Endothelial cell of umbilical vein (primary cell): ENCODE measurements at regions not wholly inside any gene's neighbourhood (a gene's known extent, or its start where the extent isn't known, plus 50 kb on each side); places are given as distances from the start of the nearest gene placed in this dataset.

Experiments used
- BruUV-seq: library from RNA; stranded (reverse); fragments of 400-500 nt; replicated peaks from 2 replicates; lab custom pipeline; 2021; lab: Mats Ljungman, UMichigan
- CTCF ChIA-PET: fragments of 300-600, 350-600 bp; sonication (Branson Sonifier 250); formaldehyde crosslinking; loops from one replicate; lab custom pipeline; 2021; ENCODE audit warnings: antibody characterized with exemption, inconsistent platforms; lab: Charles Lee
- POLR2A ChIA-PET: fragments of 300-600, 350-600 bp; sonication (Branson Sonifier 250); formaldehyde crosslinking; loops from one replicate; lab custom pipeline; 2021; ENCODE audit warnings: antibody characterized with exemption, inconsistent platforms; lab: Charles Lee
- DNase-seq: peaks from one replicate; pipeline ENCODE4 v3.0.0-alpha.2; 2011; ENCODE audit warnings: low read depth, low spot score
- FAIRE-seq: peaks from 2 replicates; lab custom pipeline; 2011; peaks lifted over from hg19 to GRCh38; lab: Jason Lieb, UNC
- H2AFZ ChIP-seq: 2 replicates; pipeline ENCODE4 v1.6.0; 2012; ENCODE audit warnings: low read depth, low read length, control low read depth, inconsistent platforms
- H3K27ac ChIP-seq: 2 replicates; pipeline ENCODE4 v1.5.1; 2011; ENCODE audit warnings: low read depth, mild to moderate bottlenecking, control low read depth, low read length, moderate library complexity; ENCODE audit not compliant: insufficient read depth
- H3K27me3 ChIP-seq, 2 experiments: 2 replicates each; pipeline versions ENCODE4 v1.6.0 to v1.6.1; 2011; ENCODE audit warnings: low read length in 2 of 2, mixed read lengths in 1 of 2; ENCODE audit not compliant: control insufficient read depth in 2 of 2, insufficient read depth in 2 of 2
- H3K36me3 ChIP-seq, 2 experiments: 2 replicates in 1 of 2; 3 replicates in 1 of 2; pipeline ENCODE4 v1.5.1; 2011; ENCODE audit warnings: low read length in 2 of 2, mild to moderate bottlenecking in 1 of 2, moderate library complexity in 1 of 2; ENCODE audit not compliant: control insufficient read depth in 2 of 2, insufficient read depth in 2 of 2; ENCODE audit errors: extremely low read depth in 1 of 2
- H3K4me1 ChIP-seq: 3 replicates; pipeline ENCODE4 v1.5.1; 2011; ENCODE audit warnings: mild to moderate bottlenecking, low read length; ENCODE audit not compliant: control insufficient read depth, insufficient read depth; ENCODE audit errors: extremely low read depth
- H3K4me2 ChIP-seq: 2 replicates; pipeline ENCODE4 v1.6.1; 2011; ENCODE audit warnings: low read length, control low read depth, mixed read lengths; ENCODE audit not compliant: insufficient read depth
- H3K4me3 ChIP-seq, 3 experiments: fragments of 200-600 bp in 1 of 3; sonication (generic), shearing (Covaris generic) in 1 of 3; replicated peaks in 1 of 3; 2 replicates each; pipeline ENCODE4 v1.5.1; 2011 to 2016; ENCODE audit warnings: control low read depth in 3 of 3, low read length in 3 of 3, mild to moderate bottlenecking in 2 of 3, inconsistent platforms in 1 of 3, low read depth in 1 of 3, moderate library complexity in 1 of 3; ENCODE audit not compliant: insufficient read depth in 1 of 3
- H3K79me2 ChIP-seq: 2 replicates; pipeline ENCODE4 v1.6.0; 2012; ENCODE audit warnings: low read length, inconsistent platforms; ENCODE audit not compliant: control insufficient read depth, insufficient read depth
- H3K9ac ChIP-seq: replicated peaks from 2 replicates; pipeline ENCODE3; 2011; ENCODE audit warnings: low read length, control low read depth; ENCODE audit not compliant: insufficient read depth; ENCODE audit errors: extremely low read depth
- H3K9me1 ChIP-seq: replicated peaks from 3 replicates; pipeline ENCODE4 v1.6.0; 2011; ENCODE audit warnings: mild to moderate bottlenecking, low read length; ENCODE audit not compliant: control insufficient read depth, insufficient read depth; ENCODE audit errors: extremely low read depth
- H3K9me3 ChIP-seq: replicated peaks from 2 replicates; pipeline ENCODE4 v1.5.1; 2012; ENCODE audit warnings: low read length, inconsistent platforms; ENCODE audit not compliant: control insufficient read depth, insufficient read depth
- H4K20me1 ChIP-seq: replicated peaks from 2 replicates; pipeline ENCODE3; 2011; ENCODE audit warnings: mild to moderate bottlenecking, low read length; ENCODE audit not compliant: control insufficient read depth, insufficient read depth; ENCODE audit errors: extremely low read depth
- EZH2 ChIP-seq: IDR thresholded peaks from 2 replicates; pipeline ENCODE4 v1.6.1; 2012; ENCODE audit warnings: borderline replicate concordance, low read depth, mild to moderate bottlenecking, moderate library complexity, low read length, inconsistent platforms; ENCODE audit not compliant: severe bottlenecking
- FOS ChIP-seq: IDR thresholded peaks from 2 replicates; pipeline ENCODE4 v1.6.1; 2011; ENCODE audit warnings: mild to moderate bottlenecking, low read length, moderate library complexity, borderline replicate concordance; ENCODE audit not compliant: insufficient read depth
- JUN ChIP-seq: IDR thresholded peaks from 2 replicates; pipeline ENCODE4 v1.6.1; 2011; ENCODE audit warnings: borderline replicate concordance, low read depth; ENCODE audit not compliant: insufficient read length, insufficient read depth
- MYC ChIP-seq: IDR thresholded peaks from one replicate; pipeline ENCODE4 v1.6.1; 2011; ENCODE audit warnings: mild to moderate bottlenecking, low read depth, low read length
- POLR2AphosphoS5 ChIP-seq: IDR thresholded peaks from 2 replicates; pipeline ENCODE4 v1.6.1; 2012; ENCODE audit warnings: low read depth, mild to moderate bottlenecking, control low read depth, low read length, moderate library complexity; ENCODE audit not compliant: insufficient read depth
- dilution Hi-C: fragments of 300-500 bp; cut with MboI; formaldehyde crosslinking; loops from one replicate; pipeline ENCODE4 v1.15.0; 2019; ENCODE audit warnings: low sequenced_read_pairs; ENCODE audit not compliant: extremely low pct_ligation_motif_present
- intact Hi-C: fragments of 100-400 bp; cut with micrococcal nuclease; formaldehyde crosslinking; loops from one replicate; pipeline ENCODE4 v1.10.0; 2022
- TF ChIP-seq, protein P1 (sequence below), 2 donors: IDR thresholded peaks; 1 replicate in 1 of 2; 2 replicates in 1 of 2; pipeline ENCODE4 v1.5.1; 2011; ENCODE audit warnings: low read length in 2 of 2, mild to moderate bottlenecking in 2 of 2, moderate library complexity in 2 of 2, control low read depth in 1 of 2, inconsistent platforms in 1 of 2, low read depth in 1 of 2; ENCODE audit not compliant: insufficient read depth in 1 of 2; ENCODE audit errors: extremely low read depth in 1 of 2

DNA sequence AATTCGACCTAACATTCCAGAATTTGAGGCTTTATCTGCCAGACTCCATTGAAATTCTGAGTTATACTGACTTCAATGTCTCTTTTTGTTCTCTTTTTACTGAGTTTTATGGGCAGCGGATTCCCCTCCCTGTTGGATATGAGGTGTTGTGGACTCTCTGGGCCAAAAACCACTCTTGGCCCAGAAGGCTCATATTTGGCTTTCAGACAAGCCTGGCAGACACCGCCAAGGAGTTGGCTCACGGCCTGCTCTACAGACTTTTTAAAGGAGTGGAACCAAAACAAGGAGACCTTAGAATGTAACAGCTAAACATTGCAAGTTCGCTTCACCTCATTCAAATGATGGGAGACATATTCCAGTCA is 206.4 kb upstream of the NCKAP5 start:
- Histone ChIP-seq H3K4me2 (no peak overlapping the region), H3K9ac (no peak overlapping the region), H3K4me1 (peaks cover 3% of the 10 kb centered on the region), H2AFZ (peak overlapping the region; percentile 3), H3K9me3 (no peaks in the 10 kb centered on the region), H3K27me3 (no peaks in the 10 kb centered on the region), H3K4me3 (no peak overlapping the region), H3K9me1 (no peaks in the 10 kb centered on the region), H4K20me1 (no peaks in the 10 kb centered on the region), H3K79me2 (no peaks in the 10 kb centered on the region), H3K36me3 (no peaks in the 10 kb centered on the region), H3K27ac (no peak overlapping the region)
- FAIRE-seq (no peak), DNase-seq (no peak)
- ChIA-PET CTCF (no interaction called here), POLR2A (no interaction called here)
- no TSS peak for BruUV-seq
- no peak for TF ChIP-seq FOS
- intact Hi-C loops: no loop called here
- dilution Hi-C loops: no loop called here

DNA sequence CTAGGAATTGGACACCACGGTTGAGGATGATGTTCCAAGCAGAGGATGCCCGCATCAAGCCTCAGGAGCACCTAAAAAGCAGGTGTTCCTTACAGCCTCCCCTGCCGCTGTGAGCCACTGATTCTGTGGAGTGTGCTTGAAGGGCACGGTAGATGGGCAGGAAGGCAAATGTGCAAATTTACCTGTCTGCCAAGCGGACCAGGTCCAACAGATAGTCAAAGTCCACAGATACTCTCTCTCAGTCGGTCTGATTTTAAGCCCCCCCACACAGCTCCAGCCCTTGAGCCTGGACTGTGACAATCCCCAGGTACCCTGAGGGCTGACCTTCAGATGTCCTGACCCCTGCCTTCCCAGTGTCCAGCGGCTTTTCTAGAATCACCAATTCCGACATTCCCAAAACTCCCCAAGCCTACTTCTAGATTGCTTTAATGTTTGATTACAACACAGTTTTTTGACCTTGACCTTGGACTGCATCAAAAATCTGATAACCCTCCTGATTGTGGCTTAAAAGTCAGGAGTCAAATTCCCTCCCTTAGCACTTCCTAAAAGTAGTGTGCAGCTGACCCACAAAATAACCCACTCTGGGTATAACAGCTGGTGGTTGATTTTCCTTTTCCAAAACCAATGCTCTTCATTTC is 208.8 kb upstream of the NCKAP5 start:
- no peak overlapping the region for H2AFZ ChIP-seq
- intact Hi-C loops: no loop called here
- H3K27ac ChIP-seq: no peak overlapping the region

More for the DNA sequence above, 208.8 kb upstream of the NCKAP5 start:
- no peak overlapping the region for H3K9ac ChIP-seq
- dilution Hi-C loops: no loop called here
- H3K9me3 ChIP-seq: no peaks in the 10 kb centered on the region
- no peaks in the 10 kb centered on the region for H3K27me3 ChIP-seq
- H3K4me3 ChIP-seq: no peak overlapping the region
- CTCF ChIA-PET: interaction anchor here (1.5 to 2.4 kb wide), 5 partner anchors 67 to 1230 kb away, joined by 4 to 15 read pairs (median 13); no protein-coding TSS in a partner anchor
- DNase-seq (no peak), FAIRE-seq (no peak)
- H3K79me2 ChIP-seq: no peaks in the 10 kb centered on the region
- no peaks in the 10 kb centered on the region for H3K36me3 ChIP-seq
- peaks cover 3% of the 10 kb centered on the region for H3K4me1 ChIP-seq
- no peaks in the 10 kb centered on the region for H3K9me1 ChIP-seq
- H3K4me2 ChIP-seq: no peak overlapping the region
- no TSS peak for BruUV-seq
- POLR2A ChIA-PET: no interaction called here
- no peak for TF ChIP-seq MYC
- TF ChIP-seq FOS: no peak
- TF ChIP-seq JUN: no peak
- TF ChIP-seq EZH2: no peak
- TF ChIP-seq, protein P1, sequence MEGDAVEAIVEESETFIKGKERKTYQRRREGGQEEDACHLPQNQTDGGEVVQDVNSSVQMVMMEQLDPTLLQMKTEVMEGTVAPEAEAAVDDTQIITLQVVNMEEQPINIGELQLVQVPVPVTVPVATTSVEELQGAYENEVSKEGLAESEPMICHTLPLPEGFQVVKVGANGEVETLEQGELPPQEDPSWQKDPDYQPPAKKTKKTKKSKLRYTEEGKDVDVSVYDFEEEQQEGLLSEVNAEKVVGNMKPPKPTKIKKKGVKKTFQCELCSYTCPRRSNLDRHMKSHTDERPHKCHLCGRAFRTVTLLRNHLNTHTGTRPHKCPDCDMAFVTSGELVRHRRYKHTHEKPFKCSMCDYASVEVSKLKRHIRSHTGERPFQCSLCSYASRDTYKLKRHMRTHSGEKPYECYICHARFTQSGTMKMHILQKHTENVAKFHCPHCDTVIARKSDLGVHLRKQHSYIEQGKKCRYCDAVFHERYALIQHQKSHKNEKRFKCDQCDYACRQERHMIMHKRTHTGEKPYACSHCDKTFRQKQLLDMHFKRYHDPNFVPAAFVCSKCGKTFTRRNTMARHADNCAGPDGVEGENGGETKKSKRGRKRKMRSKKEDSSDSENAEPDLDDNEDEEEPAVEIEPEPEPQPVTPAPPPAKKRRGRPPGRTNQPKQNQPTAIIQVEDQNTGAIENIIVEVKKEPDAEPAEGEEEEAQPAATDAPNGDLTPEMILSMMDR (IDR thresholded peaks at IDR 0.05; ENCODE audit: extremely low read depth in 1 of 2, insufficient read depth in 1 of 2, low read depth in 1 of 2, low read length in 2 of 2): no peak
- no peak for TF ChIP-seq POLR2AphosphoS5
- no peaks in the 10 kb centered on the region for H4K20me1 ChIP-seq
